KG1 (cell line): ENCODE measurements at regions not wholly inside any gene's neighbourhood (a gene's known extent, or its start where the extent isn't known, plus 50 kb on each side); places are given as distances from the start of the nearest gene placed in this dataset.
"Not testable (repeated sequence)": the region's sequence is repeated elsewhere in the genome, so short reads cannot be mapped to it uniquely, and the experiment has no call there.

Experiments used
- DNase-seq: peaks from one replicate; lab custom pipeline; 2025; lab: John Stamatoyannopoulos, UW

DNA sequence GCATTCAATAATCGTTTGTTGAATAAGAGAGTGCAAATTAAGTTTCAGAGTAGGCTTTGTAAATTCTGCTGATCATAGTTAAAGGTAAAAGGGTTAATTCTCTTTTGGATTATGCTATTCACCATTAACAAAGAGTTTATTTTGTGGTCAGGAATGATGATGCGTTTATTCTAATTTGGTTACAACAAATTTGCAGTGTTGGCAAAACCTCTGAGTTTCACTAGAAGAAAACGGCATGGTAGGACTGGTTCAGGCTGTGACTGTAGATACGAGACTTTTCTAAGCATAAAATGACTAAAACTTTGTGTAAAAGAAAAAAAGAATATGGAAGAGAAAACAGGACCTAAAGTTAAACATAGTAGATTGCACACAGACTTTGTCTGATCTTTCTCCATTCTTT is 234.7 kb downstream of the TLR4 start:
- DNase-seq: no peak

DNA sequence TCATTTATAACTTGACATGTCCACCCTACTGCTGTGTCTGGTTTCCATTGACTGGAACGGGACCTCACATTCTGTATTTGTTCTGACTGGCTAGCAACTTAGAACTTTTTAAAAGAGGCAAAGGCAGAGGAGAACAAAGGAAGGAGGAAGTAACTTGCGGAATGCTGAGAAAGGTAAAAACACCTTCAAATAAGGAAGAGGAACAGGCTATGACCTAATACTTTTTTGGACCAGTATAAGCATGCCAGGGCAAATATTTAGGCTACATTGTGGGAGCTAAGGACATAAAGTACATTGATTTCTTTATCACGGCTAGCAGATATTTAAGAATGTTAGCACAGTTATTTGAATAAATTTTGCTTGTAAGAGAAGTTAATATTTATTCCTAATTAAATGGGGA is 240.5 kb downstream of the TLR4 start:
- not testable (repeated sequence) for DNase-seq

DNA sequence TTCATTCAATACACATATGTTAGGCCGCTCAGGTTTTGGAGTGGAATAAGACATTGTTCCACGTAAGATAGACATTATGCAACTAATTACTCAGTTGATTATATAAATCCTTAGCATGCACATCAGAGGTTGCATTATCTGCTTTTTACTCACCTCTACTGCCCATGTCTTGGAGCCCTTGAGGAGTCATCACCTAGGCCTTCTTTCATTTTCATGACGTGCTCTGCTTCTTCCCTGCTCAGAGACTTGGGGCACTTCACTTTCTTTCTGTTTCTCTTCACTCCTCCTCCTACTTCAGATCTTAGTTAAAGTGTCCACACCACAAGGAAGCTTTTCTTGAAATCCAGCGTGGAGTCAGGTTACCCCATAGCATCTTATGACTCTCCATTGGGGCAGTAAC is 241.1 kb downstream of the TLR4 start:
- no peak for DNase-seq

DNA sequence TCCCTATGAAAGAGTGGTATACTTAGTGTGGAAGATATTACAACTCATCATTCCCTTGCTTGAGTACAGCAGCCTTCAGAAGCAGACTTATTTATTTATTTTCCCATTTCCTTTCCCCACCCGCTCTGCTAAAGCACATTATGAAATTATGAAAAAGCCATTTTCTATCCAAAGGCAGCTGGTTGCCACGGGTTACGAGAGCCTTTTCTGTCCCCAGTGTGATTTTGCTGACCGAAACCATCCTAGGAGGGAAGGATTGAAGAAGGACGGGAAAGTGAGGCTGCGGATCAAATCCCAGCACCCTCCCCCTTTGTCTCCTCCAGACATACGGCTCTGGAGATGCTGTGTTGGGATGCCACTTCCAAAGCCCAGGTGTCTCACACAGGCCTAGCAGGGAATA is 246.9 kb downstream of the TLR4 start:
- DNase-seq: no peak

DNA sequence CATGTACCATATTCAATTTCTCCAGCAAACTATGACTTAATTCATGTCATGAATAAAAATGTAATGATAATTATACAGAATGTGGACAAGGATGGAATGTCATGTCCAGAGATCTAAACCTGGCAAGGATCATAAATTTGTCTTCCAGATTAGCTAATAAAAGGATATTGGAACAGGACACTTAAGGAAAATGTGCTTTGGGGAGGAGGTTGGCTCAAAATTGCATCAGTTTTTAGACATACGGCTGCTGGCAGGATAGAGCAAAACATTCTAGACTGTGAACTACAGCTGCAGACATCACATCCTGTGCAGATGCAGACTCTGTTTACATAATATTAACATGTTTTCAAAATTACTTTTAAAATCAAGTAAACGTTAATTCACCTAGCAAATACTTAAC is 248.4 kb downstream of the TLR4 start:
- DNase-seq: no peak

DNA sequence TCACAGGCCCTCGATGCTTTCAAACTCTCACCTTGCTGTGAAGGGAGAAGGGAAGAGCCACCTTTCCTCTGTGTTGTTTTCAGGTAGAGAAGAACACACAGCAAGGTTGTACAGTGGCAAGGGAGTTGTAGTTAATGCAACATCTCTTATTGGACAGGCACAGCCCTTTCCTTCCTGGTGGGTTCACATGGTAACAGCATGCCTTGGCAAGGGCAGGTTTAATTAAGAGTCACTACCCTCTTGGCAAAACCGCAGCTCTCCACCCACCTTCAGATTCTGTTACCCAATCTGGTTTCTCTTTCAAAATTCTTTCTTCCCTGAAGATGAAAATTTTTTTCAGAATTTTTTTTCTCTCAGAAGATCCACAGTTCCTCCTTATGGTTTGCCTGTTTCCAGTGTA is 253.1 kb downstream of the TLR4 start:
- no peak for DNase-seq

DNA sequence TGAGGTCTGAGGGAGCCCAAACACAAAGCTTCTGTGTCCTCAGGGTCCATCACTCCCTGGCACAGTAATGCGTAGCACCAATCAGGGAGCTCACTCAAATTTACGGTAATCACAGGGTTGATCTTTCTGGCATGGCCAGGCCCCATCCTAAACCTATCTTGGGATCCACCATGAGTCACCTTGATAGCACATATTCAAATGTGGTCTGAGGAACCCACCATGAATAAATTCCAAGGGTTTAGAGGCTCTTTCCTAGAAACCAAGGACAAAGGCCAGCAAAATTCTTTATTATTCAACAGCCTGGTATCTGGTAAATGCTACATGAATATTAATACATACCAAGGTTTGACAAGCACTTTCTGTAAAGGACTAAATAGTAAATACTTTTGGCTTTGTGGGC is 254.5 kb downstream of the TLR4 start:
- no peak for DNase-seq

DNA sequence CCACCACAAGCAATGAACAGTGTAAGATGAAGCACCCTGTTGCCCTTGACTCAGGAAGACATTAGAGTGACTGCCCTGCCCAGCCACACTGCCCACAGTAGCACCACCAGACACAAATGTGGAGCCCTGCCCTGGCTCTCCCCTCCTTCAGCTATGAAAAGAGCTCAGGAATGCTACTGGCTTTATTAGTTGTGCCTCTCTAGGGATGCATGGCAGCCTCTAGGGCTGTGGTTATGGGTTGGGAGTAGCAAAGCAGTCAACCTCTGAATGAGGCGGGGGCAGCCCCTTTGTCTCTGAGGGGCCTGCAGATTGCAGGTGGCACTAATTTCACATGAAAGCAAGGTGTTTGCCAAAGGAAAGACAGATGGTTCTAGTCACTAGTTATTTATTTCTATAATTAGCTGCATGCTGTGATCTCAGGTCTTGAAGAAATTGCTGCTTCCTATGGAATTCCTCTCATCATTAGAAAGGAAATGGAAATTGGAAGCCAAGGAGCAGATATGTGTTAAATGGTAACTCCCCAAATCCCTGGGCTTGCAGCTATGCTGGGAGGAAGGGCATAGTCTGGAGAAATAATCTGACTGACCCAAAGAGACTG is 259.4 kb downstream of the TLR4 start:
- no peak for DNase-seq

DNA sequence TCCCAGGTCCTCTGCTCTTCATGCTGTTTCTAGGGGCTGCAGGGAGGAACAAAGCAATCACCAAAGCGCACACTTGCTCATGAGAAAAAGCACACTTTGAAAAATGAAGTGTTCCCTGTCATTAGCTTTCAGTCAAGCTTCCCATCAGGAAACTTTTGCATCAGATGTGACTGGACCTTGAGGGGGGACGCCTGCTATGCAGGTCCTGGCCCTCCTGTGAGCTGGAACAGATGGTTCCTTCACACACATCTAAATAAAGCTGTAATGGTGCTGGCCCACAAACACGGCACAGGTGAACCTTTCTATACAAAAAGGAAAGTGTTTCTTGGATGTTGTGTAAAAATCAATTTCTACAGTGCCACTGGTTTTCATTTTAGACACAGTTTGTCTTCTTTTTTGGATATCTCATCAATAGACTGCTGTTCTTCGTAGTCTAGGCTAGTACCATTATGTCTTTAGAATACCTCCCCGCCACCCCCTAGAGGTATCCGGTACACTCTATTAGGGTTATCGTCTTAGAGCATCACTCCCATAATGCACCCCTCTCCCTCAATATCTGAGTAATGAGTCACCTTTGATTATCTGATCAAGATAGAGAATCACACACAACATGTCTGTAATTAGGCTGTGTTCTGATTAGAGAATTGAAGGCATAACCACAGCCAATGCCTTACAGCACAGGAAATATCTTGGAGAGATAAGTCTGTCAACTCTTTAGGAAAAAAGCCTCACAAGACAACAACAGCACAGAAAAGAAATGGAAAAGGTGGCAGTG is 266.3 kb downstream of the TLR4 start:
- DNase-seq: no peak

DNA sequence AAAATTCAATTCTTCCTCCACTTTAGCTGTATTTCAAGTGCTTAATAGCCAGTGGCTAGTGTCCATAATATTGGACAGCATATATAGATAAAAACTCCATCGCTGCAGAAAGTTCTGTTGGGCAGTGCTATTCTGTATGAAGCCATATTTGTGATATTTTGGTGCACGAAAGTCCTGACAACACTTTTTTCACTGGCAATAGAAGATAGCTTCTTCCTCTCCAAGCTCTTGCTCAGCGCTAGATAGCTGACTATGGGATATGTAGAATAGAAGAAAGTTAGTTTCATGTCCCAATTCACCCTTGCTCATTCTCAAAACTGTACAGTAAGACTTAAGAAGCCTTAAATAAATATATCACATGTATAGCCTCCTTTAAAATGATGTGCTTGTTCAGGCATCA is 269.9 kb downstream of the TLR4 start:
- no peak for DNase-seq

DNA sequence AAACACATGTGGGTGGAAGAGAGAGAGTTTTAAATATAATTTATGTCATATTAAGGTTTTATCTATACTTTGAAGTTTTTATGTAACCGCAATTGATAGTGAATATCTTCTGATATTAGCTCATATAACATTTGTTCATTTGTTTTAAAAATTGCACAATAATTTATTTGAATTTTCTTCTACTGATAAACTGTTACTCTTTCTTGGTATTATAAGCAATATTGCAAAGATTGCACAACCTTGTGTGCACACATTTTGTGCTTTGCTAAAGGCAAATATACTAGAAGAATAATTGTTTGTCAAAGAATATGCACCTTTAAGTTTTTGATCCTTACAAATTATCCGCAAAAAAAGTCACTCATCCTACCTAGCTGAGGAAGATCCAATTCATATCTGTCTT is 275.7 kb downstream of the TLR4 start:
- DNase-seq: no peak

DNA sequence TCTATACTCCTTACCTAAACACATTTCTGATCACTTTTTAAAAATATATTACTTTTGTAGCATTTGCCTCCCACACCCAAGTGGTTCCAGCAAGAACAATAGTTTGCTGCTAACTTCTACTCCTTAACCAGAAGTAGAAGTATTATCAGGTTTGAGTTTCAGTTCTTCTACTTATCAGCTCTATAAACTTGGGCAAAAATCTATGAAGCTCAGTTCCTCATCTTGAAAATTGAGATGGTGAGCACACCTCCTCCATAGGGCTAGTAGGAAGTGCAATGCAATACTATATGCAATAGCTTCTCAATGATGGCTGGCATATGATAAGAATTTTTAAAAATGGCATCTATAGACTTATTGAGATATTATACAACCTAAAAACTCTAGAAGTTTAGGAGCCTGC is 283.7 kb downstream of the TLR4 start:
- no peak for DNase-seq

DNA sequence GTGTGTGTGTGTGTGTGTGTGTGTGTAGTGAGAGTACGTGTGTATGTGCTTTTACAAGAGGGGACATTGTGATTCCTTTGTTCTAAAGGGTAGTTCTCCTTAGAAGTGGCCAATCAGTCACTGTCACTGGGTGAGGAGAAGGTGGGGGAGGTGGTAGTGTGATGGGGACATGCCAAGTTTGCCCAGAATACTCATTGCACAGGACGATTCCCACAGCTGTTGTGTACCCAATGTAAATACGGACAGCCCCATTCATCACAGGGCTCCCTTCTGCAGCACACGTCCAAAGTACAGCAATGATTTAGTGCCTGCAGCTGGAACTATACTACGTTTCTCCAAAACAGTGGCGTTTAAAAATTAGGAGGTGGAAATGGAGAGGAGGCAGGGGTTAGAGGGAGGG is 287.8 kb downstream of the TLR4 start:
- no peak for DNase-seq

DNA sequence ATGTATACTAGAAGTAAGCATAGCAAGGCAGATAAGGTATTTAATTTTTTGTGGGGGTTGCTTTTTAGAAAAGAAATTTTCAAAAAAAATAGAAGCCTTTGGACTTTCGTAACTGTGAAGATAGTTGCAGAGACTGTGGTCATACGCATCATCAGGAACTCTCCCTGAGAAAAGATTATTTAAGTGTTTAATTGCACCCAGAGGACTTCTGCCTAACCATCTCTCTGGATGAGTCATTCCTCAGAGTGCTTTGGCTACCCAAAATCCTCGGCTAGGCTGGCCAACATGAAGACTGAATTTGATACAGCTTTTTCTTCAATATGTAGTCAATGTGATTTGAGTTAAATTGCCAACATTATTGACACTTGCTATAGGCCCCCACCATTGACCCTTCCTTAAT is 296.4 kb downstream of the TLR4 start:
- no peak for DNase-seq

DNA sequence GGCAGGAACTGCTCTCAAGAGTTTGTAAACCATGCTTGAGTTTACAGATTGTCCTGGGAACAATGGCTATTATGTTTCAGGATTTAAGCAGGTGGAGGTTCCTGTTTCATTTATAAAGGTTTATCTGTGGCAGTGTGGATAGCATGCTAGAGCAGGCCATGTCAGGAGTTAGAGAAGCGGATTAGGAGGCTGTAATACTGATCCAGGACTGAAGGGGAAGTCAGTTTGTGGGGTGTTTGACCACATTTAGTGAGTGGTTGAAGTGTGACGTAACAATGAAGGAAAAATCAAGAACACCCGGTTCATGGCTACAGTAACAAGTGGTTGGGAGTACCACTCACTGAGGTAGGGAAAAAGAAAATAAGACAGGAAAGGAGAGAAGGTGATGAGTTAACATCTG is 299.0 kb downstream of the TLR4 start:
- DNase-seq: no peak

DNA sequence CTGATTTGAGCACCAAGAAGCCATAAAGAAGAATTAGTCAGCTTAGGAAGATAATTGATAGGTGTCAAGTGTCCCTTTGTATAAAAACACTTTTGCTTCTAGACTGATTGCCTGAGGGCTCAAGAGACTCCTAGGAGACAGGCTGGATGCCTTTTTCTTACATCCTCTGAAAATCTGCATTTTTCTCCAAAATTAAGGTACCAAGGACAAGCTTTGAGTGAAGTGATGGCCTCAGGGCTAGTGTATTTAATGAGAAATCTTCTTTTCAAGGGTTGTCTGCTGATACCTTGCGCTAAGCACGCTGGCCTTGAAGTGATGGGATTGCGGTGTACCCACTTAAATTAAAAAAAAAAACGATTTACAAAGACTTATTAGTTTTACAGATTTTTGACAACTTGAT is 304.0 kb downstream of the TLR4 start:
- DNase-seq: no peak

DNA sequence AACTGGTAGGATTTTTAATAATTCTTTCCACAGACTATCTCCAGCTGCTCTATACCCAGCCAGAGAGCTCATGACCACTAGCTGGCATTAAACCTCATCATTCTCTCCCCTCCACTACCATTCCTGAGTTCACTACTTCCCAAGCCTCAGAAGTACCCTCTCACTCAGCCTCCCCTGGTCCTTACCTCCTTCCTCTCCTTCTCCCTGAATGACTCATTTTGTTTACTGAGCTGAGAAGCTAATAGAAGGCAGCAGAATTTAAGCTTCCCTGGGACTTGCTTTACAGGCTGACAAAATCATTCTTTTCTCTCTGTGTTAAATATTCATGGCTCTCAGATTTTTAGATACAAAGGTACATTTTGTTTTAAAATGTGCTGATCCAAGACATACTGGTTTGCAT is 305.4 kb downstream of the TLR4 start:
- DNase-seq: no peak

DNA sequence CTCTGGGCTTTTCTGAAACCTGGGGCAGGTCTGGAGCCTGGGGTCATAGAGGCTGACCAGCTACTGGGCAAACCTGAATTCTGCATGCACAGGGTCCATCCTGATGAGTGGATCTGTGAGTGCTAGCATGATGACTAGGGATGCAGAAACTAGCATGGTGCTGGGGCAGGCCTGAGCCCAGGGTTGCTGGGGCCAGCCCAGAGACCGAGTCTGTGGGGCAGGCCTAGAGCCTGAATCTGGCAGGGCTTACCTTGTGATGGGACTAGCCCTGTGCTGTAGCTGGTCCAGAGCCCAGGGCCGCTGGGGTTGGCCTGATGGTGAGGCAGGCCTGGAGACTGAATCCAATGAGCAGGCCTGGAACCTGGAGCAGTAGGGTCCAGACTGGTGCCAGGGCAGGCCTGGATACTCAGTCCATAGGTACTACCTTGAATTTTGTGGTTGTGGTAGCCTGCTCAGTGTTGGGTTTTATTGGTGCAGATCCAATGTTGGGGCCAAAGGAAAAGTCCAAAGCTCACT is 313.5 kb downstream of the TLR4 start:
- no peak for DNase-seq

DNA sequence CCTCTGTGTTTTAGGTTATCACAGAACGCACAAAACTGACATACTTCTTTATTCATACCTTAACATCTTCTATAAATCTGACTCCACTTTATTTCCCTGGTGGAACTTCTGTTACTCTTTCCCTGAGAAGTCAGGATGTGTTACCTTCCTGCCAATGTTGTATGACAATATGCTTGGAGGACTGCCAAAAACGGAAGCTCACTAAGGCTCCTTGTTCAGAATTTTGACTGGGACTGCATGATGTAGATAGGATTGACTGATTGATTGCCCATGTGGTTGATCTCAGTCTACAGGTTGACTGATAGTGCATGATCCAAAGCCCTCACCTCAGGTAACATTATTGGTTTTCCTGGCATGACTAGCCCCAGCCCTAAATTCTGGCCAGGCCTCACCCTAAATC is 319.4 kb downstream of the TLR4 start:
- no peak for DNase-seq

DNA sequence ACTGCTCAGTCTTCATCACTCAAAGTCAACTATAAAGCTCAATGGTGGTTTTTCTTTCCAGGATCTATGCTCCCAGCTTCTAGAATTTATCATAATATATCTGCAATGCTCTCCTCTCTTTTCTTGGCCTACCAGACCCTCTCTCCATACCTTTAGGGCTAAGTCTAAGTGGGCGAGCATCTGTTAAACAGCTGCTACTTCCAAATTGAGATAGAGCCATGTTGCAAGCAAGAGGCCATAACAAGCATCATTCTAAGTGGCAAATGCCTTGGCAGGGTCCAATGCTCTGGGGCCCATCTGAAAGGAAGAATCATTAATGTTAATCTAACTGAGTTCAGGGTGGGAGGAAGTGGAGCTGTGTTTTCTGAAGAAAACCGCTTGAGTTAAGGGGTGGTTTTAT is 324.0 kb downstream of the TLR4 start:
- no peak for DNase-seq

DNA sequence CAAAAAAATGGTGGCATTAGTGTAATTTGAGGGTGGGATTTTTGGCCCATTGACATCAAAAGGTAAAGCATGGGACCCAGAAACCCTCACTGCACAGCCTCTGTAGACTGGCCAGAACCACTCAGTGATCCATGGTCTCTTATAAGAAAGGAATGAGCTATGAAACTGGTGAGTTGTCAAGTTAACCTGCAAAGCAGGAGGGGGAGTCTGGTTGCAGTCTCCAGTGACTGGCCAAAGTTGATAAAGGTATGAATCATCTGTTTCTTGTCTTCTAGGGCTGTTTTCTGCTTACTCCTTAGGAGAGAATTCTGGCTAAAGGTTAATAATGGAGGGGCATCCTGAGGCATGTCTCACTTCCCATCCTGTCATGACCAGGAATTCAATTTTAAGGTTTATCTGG is 325.2 kb downstream of the TLR4 start:
- DNase-seq: no peak

DNA sequence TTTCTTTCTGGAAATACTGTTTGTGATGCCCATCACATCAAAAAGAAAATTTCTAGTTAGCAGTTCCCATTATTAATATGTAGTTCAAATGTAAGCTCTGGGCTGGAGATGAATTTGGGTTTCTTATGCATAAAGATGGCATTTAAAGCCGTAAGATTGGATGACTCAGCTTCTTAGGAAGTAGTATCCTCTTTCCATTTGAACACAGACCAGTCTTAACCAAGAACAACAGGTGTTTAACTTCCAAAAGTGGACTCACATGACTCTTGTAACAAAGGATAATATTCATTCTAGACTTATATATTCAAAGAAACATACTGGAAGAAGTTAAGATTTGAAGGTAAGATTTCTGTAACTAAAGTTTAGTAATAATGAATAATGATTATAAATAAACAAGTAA is 330.5 kb downstream of the TLR4 start:
- DNase-seq: no peak

DNA sequence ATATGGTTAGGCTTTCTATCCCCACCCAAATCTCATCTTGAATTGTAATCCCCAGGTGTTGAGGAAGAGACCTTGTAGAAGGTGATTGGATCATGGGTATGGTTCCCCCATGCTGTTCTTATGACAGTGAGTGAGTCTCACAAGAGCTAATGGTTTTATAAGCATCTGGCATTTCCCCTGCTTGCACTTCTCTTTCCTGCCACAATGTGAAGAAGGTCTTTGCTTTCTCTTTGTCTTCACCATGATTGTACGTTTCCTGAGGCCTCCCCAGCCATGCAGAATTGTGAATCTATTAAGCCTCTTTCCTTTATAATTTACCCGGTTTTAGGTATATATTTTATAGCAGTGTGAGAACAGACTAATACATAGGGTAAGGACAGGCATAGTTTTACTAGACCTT is 334.5 kb downstream of the TLR4 start:
- DNase-seq: no peak

DNA sequence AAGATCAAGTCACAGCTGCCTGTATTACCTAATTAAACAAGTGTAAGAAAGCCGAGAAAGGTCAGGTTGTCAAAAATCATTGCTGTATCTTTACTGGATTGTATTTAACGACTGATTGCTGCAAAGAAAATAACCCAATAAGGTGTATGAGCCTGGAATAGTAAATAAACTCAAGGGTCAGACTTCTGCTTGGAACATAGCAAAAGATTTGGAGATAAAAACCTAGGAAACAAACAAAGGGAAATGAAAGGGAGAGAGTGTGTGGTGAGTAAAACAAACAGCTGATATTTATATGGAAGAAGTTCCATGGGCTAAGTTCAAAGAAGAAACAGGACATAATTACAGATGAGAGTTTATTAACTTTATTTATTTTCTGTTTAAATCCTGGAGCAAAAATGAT is 354.0 kb downstream of the TLR4 start:
- no peak for DNase-seq
